ENCODE measurements at regions not wholly inside any gene's neighbourhood (a gene's known extent, or its start where the extent isn't known, plus 50 kb on each side); places are given as distances from the start of the nearest gene placed in this dataset.
"Not testable (repeated sequence)": the region's sequence is repeated elsewhere in the genome, so short reads cannot be mapped to it uniquely, and the experiment has no call there.

- no peak for DNase-seq
Observed at GRCh38 chr9:32045513-32045912, 338.9 kb upstream of the ACO1 start.

- DNase-seq, result no peak
Observed at GRCh38 chr9:32067261-32067660, 317.2 kb upstream of the ACO1 start.

- no peak for DNase-seq
Observed at GRCh38 chr9:32069169-32069813, 315.2 kb upstream of the ACO1 start.

- no peak for DNase-seq
Observed at GRCh38 chr9:32069969-32070368, 314.5 kb upstream of the ACO1 start.

GRCh38 chr9:32072570-32072969 is 311.9 kb upstream of the ACO1 start:
- no peak for DNase-seq

- no peak for DNase-seq
Observed at GRCh38 chr9:32092031-32092430, 292.4 kb upstream of the ACO1 start.

GRCh38 chr9:32117291-32117690 is 267.2 kb upstream of the ACO1 start:
- no peak for DNase-seq

- no peak for DNase-seq
Observed at GRCh38 chr9:32128546-32128945, 255.9 kb upstream of the ACO1 start.

- DNase-seq, result not testable (repeated sequence)
Observed at GRCh38 chr9:32130709-32131108, 253.7 kb upstream of the ACO1 start.

GRCh38 chr9:32136700-32137339 is 247.6 kb upstream of the ACO1 start:
- DNase-seq, result no peak

- no peak for DNase-seq
Observed at GRCh38 chr9:32142074-32142473, 242.4 kb upstream of the ACO1 start.

- not testable (repeated sequence) for DNase-seq
Observed at GRCh38 chr9:32148553-32148952, 235.9 kb upstream of the ACO1 start.

GRCh38 chr9:32161209-32161608 is 223.2 kb upstream of the ACO1 start:
- DNase-seq, result no peak

GRCh38 chr9:32161720-32162119 is 222.7 kb upstream of the ACO1 start:
- no peak for DNase-seq

- not testable (repeated sequence) for DNase-seq
Observed at GRCh38 chr9:32166316-32166715, 218.1 kb upstream of the ACO1 start.

GRCh38 chr9:32171339-32171738 is 213.1 kb upstream of the ACO1 start:
- no peak for DNase-seq

GRCh38 chr9:32172256-32172655 is 212.2 kb upstream of the ACO1 start:
- no peak for DNase-seq

GRCh38 chr9:32177396-32177795 is 207.0 kb upstream of the ACO1 start:
- DNase-seq, result no peak

GRCh38 chr9:32180597-32180996 is 203.8 kb upstream of the ACO1 start:
- no peak for DNase-seq

- no peak for DNase-seq
Observed at GRCh38 chr9:32200241-32200640, 184.2 kb upstream of the ACO1 start.

- no peak for DNase-seq
Observed at GRCh38 chr9:32200896-32201295, 183.5 kb upstream of the ACO1 start.

- not testable (repeated sequence) for DNase-seq
Observed at GRCh38 chr9:32209164-32209563, 175.3 kb upstream of the ACO1 start.

GRCh38 chr9:32218100-32218767 is 166.2 kb upstream of the ACO1 start:
- no peak for DNase-seq

GRCh38 chr9:32220750-32221149 is 163.7 kb upstream of the ACO1 start:
- no peak for DNase-seq
